ENCODE measurements at regions not wholly inside any gene's neighbourhood (a gene's known extent, or its start where the extent isn't known, plus 50 kb on each side); places are given as distances from the start of the nearest gene placed in this dataset.
"Not testable (repeated sequence)": the region's sequence is repeated elsewhere in the genome, so short reads cannot be mapped to it uniquely, and the experiment has no call there.

DNA sequence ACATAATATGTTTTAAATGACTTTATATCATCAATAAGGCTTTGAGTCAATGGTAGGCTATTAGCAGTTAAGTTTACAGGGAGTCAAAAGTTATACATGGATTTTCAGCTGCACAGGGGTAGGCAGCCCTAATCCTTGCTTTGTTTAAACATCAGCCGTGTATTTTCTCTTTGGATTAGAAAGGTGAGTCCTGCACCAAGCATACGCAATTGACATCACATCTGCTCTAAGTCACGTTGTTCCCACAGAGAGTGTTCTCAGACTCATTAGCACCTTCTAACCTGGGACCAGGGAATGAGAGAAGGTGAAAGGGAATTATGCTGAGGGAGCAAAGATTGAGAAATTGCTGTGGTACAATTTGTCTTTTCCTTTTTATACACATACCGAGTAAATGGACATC is 148.6 kb upstream of the ZNF804B start:
- no peak for DNase-seq

- DNase-seq, result no peak
Measured at GRCh38 chr7:88600695-88601094, 158.8 kb upstream of the ZNF804B start.

GRCh38 chr7:88599528-88599927 is 160.0 kb upstream of the ZNF804B start:
- DNase-seq, result no peak

DNA sequence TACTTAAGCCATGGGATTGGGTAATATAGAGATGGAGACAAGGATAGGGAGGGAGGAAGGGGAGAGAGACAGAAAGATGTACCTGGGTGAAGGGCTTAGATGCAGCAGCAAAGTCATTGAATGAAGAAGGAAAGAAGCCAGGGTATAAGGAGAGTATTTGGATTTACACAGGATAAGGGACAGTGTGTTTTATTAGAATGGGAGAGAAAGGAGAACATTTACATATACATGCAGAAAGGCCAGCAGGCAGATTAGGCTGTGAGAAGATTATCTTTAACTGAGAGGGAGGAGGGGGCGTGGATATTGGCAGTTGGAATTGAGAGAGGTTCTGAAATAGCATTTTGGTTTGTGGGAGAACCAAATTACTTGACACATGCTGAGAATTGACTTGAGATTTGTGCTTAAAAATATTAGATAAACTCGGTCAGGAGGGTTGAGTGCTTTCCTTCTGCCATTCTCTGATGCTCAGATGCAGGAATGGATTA is 161.5 kb upstream of the ZNF804B start:
- DNase-seq, result no peak

DNA sequence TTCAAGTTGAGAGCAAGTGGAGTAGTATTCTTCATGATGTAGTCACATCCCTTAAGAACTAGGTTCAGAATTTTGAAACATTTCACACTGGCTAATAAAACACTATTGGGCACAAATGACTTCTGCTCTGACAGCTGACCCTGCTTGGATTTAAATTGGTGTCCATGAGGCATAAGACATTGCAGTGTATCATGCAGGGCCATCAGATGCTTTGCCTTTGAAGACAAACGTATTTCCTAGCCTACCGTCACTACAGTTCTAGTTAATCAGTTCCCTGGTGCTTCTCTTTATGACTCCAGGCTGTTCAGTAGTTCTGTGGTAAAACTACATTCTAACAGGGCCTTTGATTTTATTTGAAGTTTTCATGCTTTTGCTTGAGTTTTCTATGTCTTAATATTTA is 168.5 kb upstream of the ZNF804B start:
- no peak for DNase-seq

DNA sequence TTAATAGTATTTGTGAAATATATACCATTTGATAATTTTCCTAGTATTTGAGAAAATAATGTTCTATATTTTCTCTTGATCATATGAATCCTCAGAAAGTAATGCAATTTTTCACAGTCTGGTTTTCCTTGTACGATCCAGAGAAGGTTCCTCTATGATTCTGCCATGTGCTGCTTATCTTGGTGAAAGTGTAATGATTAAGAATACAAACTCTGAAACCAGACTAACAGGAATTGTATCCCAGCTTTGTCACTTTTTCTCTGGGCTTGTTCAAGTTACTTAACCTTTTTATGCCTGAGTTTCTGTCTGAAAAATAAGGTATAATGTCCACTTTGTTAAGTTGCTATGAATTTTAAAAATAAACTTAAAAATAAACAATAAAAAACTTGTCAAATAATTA is 169.6 kb upstream of the ZNF804B start:
- no peak for DNase-seq

- DNase-seq, result no peak
Measured at GRCh38 chr7:88586890-88587289, 172.6 kb upstream of the ZNF804B start.

GRCh38 chr7:88586219-88586618 is 173.3 kb upstream of the ZNF804B start:
- DNase-seq, result no peak

DNA sequence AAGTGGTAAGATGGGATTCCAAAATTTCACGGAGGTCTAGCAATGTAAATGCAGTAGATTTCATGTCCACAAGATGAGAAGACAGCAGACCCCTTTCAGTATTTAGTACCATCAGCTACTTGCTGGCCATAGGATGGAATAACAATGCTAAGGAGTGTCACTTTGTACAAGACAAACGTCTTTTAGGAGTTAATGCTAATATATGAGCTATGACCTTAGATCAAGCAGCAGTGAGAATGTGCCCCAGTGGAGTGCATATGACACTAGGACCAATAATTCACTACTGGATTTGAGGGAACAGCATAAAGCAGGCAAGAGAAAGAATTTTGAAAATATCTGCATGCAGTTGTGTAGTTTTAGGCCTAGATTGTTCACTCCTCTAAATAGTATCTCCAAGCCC is 182.8 kb upstream of the ZNF804B start:
- DNase-seq, result no peak

- DNase-seq, result no peak
Measured at GRCh38 chr7:88566162-88566729, 193.3 kb upstream of the ZNF804B start.

DNA sequence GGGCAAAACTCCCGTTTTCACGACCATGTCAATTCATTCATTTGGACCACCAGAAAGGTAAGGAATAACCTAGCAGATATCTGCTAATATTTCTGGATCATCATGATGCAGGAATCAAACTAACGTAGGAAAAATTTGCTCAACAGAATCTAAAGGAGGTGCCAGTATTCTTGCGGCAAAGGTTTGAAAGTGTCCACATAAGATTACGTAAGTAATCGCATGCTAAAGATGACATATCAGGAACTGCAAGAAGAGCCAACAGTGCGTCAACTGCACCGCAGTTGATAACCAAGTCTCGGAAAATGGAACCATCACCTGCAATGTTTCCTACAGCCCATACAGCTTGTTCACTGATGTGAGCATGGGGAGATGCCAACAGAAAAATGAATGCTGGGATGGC is 194.1 kb upstream of the ZNF804B start:
- no peak for DNase-seq

DNA sequence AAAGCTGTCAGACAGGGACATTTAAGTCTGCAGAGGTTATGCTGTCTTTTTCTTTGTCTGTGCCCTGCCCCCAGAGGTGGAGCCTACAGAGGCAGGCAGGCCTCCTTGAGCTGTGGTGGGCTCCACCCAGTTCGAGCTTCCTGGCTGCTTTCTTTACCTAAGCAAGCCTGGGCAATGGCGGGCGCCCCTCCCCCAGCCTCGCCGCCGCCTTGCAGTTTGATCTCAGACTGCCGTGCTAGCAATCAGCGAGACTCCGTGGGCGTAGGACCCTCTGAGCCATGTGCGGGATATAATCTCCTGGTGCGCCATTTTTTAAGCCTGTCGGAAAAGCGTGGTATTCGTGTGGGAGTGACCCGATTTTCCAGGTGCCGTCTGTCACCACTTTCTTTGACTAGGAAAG is 203.1 kb upstream of the ZNF804B start:
- not testable (repeated sequence) for DNase-seq

- DNase-seq, result not testable (repeated sequence)
Measured at GRCh38 chr7:88554847-88555246, 204.7 kb upstream of the ZNF804B start.

DNA sequence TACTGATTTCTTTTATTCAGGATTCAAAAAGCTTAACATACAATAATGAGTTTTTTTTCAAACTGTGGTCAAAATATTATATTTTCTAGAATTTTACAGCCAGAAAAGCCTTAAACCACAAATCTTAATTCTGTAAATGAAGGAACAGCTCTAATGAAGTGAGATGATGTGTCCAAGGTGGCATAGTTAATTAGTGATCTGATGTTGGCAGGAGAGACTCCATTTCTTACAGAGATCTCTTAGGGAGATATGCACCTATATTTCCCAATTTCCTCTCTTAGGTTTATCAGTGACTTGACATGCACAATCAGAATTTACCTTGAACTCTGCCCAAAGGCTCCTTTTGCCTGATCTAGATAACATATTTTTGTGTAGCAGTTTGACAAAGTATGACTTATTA is 211.1 kb upstream of the ZNF804B start:
- DNase-seq, result no peak

GRCh38 chr7:88546808-88547207 is 212.7 kb upstream of the ZNF804B start:
- peak in 1 of 2 experiments; percentile 58 for DNase-seq

DNA sequence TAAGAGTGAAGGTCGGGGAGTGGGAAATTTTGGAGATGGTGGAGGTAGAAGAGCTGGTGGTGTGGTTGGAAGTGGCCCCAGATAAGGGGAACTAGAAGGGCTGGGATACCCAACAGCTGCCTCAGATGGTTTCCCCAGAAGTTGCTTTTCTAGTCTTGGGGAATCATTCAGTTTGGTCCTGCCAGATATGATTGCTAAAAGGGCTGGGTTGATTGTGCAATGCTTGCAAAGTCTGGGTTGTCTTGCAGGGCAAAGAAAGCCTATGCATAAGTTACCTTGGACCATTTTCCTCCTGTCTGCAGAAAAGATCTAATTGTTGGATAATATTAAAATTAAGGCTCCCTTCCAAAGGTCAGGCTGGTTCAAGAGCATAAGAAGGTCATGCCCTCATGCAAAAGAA is 213.8 kb upstream of the ZNF804B start:
- no peak for DNase-seq

DNA sequence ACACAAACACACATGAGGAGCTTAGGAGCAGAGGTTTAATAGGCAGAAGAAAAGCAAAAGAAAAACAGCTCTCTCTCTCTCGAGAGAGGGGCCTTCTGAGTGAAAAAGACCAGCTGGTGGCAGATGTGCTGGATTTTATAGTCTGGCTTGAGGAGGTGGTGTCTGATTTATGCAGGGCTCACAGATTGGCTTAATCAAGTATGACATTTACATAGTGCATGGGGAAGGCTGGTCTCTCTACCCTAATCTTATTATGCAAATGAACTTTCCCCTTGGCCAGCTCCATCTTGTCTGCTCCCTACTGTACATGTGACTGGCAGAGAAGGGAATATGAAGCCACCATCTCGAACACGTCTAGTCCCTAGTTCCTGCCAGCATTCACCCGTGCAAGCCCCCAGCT is 219.5 kb upstream of the ZNF804B start:
- DNase-seq, result no peak

DNA sequence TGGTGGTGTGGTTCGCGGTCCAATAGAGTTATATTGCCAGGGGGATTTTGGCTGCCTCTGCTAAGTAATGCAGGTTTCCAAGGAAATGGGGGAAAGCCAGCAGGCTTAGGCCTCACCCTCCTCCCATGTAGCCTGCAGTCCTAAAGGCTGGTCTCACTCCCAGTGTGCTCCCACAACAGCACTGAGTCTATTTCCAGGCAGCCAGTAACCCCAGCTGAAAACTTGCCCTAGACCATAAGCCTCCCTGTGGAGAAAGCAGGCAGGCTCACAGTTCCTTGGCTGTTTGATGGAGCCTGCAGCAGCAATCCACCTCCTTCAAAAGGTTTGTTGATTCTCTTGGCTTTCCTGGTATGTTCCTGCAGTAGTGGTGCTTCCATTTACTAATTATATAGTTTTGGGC is 220.0 kb upstream of the ZNF804B start:
- DNase-seq, result no peak

GRCh38 chr7:88523645-88524044 is 217.0 kb upstream of the STEAP4 start:
- no peak for DNase-seq

DNA sequence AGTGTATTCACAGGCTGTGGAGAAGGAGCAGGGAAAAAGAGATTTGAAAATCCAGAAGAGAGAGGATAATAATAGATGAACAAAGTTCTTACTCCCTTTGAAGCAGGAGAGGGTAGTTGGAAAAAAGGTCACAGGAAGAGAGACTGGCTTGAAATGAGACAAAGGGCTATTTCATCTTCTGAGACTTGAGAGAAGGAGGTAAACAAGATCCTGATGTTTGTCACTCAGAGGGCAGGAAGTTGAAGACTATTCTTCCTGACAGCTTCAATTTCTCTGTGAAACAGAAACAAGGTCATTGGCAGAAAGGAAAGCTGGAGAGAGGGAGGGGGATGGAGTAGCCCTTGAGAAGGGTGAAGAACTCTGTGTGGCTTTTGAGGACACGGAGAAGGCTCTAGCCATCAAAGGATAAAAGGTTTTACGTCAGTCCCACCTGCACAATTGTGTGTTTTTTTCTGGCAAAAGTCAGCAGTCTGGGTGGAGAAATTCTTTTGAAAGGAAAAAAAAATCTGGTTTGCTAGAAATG is 216.1 kb upstream of the STEAP4 start:
- no peak for DNase-seq

DNA sequence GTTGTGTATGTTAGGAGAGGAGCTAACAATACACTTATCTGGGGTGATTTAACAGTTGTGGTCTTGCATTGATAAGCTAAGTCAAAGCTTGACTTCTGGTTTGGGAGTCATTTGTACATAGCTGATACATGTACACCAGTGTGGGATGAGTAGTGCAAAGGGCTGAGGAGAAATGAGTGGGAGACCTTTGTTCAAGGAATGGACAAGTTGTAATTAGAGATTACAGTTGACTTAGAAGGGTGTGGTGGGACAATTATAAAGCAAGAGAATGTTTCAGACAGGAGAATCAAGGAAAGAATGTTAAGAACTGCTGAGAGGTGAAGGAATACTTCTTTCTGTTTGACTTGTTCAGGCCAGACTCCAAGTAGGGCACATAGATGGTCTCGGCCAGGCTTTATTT is 209.7 kb upstream of the STEAP4 start:
- DNase-seq, result no peak

DNA sequence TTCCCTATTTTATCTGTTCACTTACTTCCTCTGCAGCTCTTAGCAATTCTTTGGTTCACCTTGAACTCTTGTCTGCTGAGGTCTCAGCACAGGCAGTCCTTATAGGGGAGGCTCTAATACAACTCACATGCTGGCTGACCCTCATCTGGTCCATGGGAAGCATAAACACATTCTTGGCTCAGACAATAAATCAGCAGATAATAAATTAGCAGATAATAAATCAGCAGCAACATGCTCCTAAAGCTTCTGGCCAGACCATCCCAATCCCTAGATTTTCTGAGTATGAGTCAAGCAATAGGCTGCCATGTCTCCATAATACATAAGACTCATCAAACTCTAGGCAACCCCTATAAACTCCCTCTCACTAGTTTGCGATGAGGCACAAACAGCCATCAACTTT is 208.6 kb upstream of the STEAP4 start:
- no peak for DNase-seq

DNA sequence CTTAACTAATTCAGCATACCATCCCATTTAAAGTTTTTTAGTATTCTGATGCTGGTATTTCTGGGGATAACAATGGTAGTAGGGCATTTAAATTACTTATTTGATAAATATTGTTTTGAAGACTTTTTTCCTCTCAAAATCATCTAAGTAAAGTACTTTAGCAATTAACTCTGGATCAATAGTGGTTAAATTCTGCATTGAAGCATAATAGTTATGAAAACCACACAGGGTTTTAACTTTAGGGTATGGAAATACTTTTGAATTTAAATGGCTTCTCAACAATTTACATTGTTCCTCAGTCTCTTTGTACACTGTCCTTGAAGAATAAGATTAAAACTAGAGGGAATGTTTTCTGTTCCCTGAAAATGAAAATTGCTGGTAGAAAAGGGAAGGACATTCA is 202.6 kb upstream of the STEAP4 start:
- DNase-seq, result no peak

- no peak for DNase-seq
Measured at GRCh38 chr7:88500131-88500530, 193.4 kb upstream of the STEAP4 start.
